ENCODE measurements at regions not wholly inside any gene's neighbourhood (a gene's known extent, or its start where the extent isn't known, plus 50 kb on each side); places are given as distances from the start of the nearest gene placed in this dataset.

- H3K4me1 ChIP-seq (ENCODE audit: control insufficient read depth in 2 of 2, insufficient read depth in 2 of 2, low read length in 2 of 2): no peaks in the 10 kb centered on the region
- Mint-ChIP-seq H3K27ac (no peak overlapping the region), H3K4me3 (no peak overlapping the region), H3K4me1 (no peaks in the 10 kb centered on the region), H3K36me3 (peaks cover 0 to 7% (median 4%) of the 10 kb centered on the region in 5 donors), H3K27me3 (peaks cover 7 to 22% (median 17%) of the 10 kb centered on the region in 5 donors), H3K9me3 (peaks cover 0 to 13% (median 6%) of the 10 kb centered on the region in 11 donors)
- H3K9me3 ChIP-seq (ENCODE audit: control insufficient read depth in 2 of 3, low read length in 3 of 3): peaks cover 0 to under 1% (median 0%) of the 10 kb centered on the region in 3 experiments
- DNase-seq: no peak
- intact Hi-C loops (cut with micrococcal nuclease): no loop called here
- POLR2A ChIA-PET: no interaction called here
- H3K36me3 ChIP-seq (ENCODE audit: control insufficient read depth in 2 of 3, insufficient read depth in 3 of 3, low read length in 3 of 3): no peaks in the 10 kb centered on the region
- CTCF ChIA-PET: no interaction called here
- no peaks in the 10 kb centered on the region for H3K27me3 ChIP-seq (ENCODE audit: control insufficient read depth in 2 of 2, insufficient read depth in 2 of 2, low read length in 2 of 2)
- no peak for ATAC-seq
- H3K4me3 ChIP-seq (ENCODE audit: low read length): no peak overlapping the region
- no peak overlapping the region for H3K27ac ChIP-seq (ENCODE audit: low read depth, low read length)
Measured at GRCh38 chr6:138719744-138720143, 53.8 kb upstream of the CCDC28A start.

- no peak overlapping the region for H3K27ac Mint-ChIP-seq
- H3K9me3 Mint-ChIP-seq: no peaks in the 10 kb centered on the region
- H3K27me3 Mint-ChIP-seq: peaks cover 0 to 10% (median 5%) of the 10 kb centered on the region in 5 donors
- Histone ChIP-seq H3K4me1 (ENCODE audit: control insufficient read depth in 2 of 2, insufficient read depth in 2 of 2, low read length in 2 of 2) (no peaks in the 10 kb centered on the region), H3K36me3 (ENCODE audit: control insufficient read depth in 2 of 3, insufficient read depth in 3 of 3, low read length in 3 of 3) (no peaks in the 10 kb centered on the region), H3K27me3 (ENCODE audit: control insufficient read depth in 2 of 2, insufficient read depth in 2 of 2, low read length in 2 of 2) (no peaks in the 10 kb centered on the region), H3K9me3 (ENCODE audit: control insufficient read depth in 2 of 3, low read length in 3 of 3) (no peaks in the 10 kb centered on the region), H3K4me3 (ENCODE audit: low read length) (no peak overlapping the region), H3K27ac (ENCODE audit: low read depth, low read length) (no peak overlapping the region)
- no peak for ATAC-seq
- ChIA-PET POLR2A (no interaction called here), CTCF (no interaction called here)
- no peak for DNase-seq
- no peak overlapping the region for H3K4me3 Mint-ChIP-seq
- H3K36me3 Mint-ChIP-seq: peaks cover 0 to 3% (median 0%) of the 10 kb centered on the region in 5 donors
- intact Hi-C loops (cut with micrococcal nuclease): no loop called here
- H3K4me1 Mint-ChIP-seq: no peaks in the 10 kb centered on the region
Measured at GRCh38 chr6:138722425-138723371, 50.9 kb upstream of the CCDC28A start.

All from naive thymus-derived CD4-positive, alpha-beta T cell (primary cell).